ENCODE measurements at regions not wholly inside any gene's neighbourhood (a gene's known extent, or its start where the extent isn't known, plus 50 kb on each side); places are given as distances from the start of the nearest gene placed in this dataset.

DNA sequence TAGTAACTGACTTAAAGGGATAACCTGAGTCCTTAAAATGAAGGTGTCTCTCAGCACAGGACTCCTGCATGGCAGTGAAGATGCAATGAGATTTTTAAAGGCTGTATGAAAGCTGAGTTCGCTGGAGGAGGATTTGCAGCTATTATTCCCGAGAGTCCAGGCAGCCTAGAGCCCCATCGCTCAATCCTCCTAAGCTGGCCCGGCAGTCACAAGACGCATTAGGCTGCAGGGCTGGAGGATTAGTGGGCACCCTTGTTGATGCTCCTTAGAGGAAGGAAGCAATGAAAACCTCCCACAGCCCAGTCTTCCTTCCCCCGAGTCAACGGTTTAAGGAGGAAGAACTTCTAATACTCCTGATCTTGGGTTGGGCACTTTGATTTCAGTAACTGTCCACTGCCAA, 239.5 kb downstream of the EFNB2 start:
- no peak for DNase-seq

DNA sequence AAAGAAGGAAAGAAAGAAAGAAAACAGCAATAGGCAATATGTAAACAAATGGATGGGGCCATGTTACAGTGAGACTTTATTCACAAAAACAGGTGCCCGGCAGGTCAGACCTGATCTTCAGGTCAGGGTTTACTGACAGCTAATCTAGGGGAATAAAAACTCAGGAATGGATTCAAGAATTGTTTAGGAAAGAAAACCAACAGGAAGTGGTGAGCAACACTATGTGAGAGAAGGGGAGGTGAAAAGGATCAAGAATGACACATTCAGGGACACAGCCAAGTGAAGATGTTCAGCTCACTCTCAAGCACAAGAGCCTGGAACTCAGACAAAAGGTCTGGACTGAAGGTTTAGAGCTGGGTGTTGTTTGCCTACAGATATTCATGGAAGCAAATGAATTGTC, 244.5 kb downstream of the EFNB2 start:
- no peak for DNase-seq

DNA sequence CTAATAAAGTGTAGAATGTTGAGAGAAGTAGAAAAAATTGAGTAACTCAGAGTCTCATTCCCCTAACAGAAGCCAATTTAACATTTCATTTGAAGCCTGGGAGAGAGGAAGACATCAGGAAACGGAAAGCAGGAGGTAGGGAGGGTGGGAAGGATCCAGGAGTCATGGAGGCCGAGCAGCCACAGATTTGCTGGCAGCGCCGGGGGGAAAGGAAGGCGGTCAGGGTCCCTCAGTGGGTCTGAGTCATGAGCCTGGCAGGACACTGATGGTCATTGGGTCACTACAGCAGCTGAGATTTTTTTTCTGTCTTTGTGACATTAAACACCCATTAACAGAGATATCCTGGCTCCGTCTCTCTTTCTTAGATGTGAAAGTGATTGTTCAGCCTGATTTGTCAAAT, 248.1 kb downstream of the EFNB2 start:
- DNase-seq = no peak

DNA sequence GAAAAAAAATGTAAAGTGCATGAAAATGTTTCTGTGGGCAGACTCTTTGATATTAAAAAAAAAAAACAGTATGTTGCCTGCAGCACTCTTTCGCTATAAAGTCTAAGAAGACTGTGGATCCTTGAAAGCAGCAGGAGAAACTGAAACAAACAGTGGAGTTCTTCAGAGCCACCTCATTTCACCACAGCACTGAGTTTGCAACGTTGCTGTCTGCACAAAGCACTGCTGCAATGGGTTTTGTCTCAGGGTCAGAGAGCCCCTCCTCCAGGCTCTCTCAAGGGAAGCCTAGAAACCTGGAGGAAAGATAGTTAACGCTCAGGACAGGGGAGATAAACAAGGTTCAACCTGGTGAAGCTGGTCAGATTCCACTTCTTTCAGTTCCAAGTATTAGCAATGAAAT, 248.7 kb downstream of the EFNB2 start:
- no peak for DNase-seq

DNA sequence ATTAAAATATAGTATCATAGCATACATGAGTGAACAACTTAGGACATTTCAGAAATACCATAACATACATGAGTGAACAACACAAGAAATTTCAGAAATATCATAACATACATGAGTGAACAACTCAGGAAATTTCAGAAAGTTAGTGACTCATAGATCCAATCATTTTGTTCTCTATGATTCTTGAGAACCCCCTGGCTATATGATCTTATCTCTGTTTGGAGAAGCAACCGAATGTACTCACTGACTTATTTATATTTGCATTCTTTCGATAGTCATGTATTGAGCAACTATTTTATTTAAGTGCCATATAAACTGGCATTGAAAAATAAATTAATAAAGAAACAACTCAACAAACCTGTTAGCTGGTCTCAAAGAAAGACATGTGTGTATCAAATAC, 251.1 kb downstream of the EFNB2 start:
- no peak for DNase-seq

DNA sequence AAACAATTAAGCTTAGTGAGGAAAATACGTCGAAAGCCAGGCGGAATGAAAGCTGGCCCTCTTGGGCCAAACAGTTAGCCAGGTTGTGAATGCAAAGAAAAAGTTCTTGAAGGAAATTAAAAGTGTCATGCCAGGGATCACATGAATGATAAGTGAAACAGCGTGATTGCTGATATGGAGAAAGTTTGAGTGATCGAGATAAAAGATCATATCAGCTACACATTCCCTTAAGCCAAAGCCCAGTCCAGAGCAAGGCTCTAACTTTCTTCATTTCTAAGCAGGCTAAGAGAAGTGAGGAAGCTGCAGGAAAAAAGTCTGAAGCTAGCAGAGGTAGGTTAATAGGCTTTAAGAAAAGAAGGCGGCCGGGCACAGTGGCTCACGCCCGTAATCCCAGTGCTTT, 254.0 kb downstream of the EFNB2 start:
- no peak for DNase-seq

DNA sequence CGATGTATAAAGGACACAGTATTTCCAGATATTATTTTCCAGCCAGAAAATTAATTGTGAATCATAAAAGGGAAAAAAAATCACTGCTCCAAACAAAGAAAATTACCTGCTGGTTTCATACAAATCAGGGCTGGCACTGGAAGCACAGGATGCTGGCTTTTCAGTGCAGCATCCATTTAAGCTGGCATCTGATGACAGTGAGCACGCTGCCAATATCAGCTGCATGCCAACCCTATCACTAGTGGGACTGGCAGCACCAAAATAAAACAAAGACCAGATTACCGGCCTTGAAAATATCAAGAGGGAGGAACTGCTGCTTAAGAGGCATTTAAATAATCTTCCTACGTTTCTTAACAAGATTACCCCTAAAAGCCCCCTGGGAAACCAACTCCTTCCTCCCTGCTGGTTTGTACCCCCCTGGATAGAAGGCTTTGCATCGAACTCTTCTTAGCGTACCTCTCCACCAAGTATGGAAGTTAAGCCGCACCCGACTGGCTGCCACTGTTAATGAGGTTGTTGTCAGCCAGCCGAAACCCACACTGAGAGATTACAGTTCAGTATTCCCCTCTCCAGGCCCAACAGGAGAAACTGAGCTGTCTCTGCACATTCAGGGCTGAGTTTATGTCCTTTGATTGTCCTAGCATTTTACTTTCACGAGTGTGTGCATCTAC, 257.8 kb downstream of the EFNB2 start:
- DNase-seq = no peak

DNA sequence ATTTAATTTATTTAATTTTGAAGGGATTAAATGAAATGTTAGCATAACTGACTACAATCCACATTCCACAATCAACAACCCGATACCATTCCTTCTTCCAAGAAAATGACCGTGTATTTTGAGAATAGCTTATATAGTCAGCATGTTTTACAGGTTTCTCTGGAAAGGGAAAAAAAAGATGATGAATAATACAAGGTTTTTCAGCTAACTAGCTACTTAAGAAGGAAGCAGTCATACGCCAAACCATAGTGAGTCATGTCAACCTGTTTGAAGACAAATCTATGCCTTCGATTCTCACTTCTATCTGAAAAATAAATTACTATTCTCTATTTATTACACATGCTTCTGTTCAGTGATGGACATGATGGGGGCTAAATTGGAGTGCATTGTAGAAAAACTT, 258.6 kb downstream of the EFNB2 start:
- no peak for DNase-seq

DNA sequence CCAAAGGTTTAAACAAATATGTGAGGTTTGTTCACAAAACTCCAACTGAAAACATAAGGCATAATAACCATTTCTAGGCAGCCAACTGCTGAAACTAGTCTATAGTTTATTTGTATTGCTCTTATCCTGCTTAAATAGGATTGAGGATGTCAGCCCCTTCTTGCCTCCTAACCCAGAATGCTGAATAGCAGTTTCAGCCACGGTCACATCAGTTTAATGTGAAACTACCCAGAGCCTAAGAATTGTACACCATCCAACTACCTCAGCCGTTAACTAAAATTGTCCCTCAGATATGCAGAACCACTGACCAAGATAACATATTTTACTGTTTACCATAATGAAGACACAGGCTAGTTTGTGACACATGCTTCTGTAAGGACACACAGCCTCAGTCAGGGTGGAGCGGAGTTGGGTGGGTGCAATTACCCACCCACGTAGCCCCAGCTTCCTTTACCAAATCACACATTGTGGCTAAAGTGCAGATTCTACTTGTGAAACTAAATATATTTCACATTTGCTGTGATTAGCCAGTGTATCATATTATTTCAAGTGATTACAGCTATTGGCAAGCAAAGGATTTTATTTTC, 259.9 kb downstream of the EFNB2 start:
- no peak for DNase-seq

DNA sequence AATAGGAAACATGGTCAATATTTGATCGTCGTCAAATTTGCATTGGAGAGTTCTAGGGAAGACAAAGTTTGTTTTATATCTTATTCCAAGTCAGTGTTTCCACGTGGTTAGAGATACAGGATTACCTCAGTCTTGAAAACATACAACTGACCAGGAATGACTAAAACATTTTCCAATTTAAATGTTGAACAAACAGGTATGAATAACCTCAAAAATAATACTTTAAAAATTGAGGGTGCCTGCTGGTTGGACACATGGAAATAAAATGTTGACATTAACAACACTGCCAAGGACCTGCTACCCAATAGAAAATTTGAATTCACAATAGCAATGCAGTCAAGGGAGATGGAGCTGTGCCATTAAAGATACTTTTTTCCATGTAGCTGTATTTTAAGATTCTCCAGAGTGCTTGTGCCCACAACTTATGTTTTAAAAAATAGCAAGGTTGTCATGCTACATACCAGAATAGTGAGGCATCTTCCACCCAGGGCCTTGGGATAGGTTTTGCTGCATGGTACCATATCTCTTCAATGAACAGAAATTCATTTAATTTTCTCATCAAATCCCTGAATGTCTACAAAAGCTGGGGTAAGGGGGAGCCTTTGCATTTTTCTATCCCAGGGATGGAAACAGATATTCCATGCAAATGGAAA, 260.8 kb downstream of the EFNB2 start:
- no peak for DNase-seq

DNA sequence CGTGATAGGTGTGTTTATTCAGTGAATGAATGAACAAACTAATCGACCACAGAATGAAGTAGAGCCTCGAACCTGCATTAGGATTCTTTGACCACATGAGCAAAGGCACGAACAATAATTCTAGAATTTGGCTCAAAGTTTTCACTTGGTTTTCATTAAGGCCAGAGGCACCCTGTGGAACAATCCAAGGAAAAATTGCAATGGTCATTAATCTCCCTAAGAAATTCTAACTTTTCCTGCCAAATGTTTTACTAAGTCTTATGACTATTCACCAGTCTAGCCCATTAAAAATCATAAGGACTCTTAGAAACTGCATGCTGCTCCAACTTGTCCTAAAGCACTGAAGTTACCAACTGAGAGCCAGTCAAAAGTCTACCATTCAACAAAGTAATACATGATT, 271.7 kb downstream of the EFNB2 start:
- no peak for DNase-seq

DNA sequence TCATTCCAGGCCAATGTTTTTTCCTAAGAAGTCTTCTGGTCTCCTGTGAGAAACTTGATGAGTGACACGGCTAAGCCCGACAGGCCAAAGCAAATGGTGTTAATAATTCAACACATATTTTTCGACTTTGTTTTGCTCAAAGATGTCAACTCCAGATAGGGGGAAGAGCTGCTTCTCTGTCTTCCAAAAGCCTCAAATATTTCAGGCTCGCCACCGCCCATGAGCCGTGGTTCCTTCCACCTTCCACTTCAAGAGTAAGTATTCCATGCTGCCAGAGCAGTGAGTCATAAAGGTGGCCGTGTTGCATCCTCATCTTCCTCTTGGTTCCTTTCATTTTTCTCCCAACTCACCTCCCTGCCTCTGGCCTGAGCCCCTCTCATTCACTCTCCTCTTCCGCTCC, 272.6 kb downstream of the EFNB2 start:
- DNase-seq = no peak

DNA sequence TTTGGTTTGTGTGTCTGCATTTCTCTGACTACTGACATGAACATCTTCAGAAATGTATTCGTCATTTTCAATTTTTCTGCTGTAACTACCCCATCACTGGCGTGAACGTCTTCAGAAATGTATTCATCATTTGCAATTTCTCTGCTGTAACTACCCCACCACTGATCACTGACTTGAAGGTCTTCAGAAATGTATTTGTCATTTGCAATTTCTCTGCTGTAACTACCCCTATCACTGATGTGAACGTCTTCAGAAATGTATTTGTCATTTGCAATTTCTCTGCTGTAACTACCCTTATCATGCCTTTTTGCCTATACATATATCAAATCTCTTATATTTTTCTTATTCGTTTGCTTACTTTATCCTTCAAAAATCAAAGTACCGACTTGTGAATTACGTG, 274.0 kb downstream of the EFNB2 start:
- DNase-seq = no peak

DNA sequence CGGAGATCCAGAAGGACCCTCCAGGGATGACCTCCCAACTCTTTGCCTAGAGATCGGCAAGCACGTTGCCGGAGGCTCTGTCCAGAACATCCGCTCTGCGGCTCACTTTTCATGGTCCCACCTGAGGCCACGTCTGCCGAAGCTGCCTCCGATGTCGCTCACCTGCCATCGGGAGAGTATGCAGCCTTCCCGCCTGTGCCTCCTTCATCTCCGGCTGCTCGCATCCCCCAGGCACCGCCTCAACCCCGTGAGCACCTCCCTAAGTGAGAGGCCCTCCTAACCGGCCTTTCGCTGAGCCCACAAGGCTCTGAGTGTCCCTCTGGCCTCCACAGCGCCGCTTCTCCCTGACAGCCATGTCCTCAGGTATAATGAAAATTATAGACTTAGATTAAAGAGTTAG, 275.1 kb downstream of the EFNB2 start:
- no peak for DNase-seq

DNA sequence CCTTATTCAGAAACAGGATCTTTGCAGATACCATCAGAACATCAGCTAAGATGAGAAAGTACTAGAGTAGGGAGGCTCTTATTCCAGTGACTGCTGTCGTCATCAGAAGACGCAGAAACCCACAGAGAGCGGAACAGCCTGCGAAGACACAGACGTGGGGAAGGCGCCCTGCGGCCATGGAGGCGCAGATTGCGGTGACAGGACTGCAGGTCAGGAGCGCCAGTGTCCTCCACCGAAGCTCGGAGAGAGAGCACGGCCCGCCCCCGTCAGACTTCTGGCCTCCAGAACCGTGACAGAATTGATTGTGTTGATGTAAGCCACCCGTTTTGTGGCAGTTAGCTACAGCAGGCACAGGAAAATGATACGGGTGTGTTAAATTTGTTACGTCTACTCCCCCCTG, 275.5 kb downstream of the EFNB2 start:
- DNase-seq = no peak

DNA sequence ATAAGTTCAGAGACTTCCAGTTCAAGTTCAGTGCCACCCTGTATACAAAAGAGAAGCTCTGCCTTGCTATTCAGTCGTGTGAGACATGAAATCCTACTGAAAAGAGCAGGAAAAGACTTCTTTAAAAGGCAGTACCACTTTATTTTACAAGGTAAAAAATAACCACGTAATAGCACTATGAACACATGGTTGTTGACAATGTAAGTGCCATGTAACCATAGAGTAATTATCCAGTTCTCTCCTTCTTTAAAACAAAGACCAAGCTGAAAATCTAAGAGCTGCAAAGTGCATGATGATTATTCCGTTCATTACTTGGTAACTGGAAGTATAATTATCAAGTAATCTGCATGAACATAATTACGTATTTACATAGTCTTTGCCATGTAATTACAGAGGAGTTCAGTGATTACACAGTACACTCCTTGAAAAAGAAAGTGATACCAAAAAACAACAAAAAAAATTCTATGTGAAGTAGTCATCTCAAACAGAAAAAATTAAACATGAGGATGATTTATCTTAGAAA, 288.7 kb downstream of the EFNB2 start:
- no peak for DNase-seq

DNA sequence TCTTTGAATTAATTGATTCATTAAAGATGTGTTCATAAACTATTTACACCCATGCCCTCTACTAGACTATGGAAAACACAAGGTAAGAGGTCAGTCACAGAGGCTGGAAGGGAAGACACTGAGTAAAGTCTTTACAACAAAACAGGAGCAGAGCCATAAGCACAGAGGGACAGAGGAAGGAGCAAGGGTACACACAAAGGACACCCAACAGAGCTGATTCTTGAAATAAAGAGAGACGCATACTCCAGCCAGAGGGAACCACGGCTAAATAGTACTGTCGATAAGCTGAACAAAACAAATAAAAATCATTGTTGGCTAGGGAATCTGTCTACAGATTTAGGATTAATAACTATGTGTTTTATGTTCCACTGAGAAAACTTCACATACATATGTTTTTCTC, 289.2 kb downstream of the EFNB2 start:
- DNase-seq = no peak

DNA sequence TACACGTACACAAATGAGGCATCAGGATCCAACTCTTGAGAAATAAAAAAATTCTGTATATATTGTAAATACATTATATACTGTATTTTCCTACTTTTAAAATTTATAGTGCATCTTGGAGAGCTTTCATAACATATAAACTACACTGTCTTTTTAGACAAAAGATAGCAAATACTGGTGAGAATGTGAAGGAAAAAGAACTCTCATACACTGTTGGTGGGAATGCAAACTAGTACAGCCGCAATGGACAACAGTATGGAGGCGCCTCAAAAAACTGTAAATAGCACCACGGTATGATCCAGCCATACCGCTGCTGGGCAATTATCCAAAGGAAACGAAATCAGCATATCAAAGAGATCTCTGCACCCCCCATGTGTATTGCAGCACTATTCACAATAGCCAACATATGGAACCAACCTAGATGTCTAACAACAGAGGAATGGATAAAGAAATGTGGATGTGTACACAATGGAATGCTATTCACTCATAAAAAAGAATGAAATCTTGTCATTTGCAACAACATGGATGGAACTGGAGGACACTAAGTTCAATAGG, 292.4 kb downstream of the EFNB2 start:
- DNase-seq = no peak

DNA sequence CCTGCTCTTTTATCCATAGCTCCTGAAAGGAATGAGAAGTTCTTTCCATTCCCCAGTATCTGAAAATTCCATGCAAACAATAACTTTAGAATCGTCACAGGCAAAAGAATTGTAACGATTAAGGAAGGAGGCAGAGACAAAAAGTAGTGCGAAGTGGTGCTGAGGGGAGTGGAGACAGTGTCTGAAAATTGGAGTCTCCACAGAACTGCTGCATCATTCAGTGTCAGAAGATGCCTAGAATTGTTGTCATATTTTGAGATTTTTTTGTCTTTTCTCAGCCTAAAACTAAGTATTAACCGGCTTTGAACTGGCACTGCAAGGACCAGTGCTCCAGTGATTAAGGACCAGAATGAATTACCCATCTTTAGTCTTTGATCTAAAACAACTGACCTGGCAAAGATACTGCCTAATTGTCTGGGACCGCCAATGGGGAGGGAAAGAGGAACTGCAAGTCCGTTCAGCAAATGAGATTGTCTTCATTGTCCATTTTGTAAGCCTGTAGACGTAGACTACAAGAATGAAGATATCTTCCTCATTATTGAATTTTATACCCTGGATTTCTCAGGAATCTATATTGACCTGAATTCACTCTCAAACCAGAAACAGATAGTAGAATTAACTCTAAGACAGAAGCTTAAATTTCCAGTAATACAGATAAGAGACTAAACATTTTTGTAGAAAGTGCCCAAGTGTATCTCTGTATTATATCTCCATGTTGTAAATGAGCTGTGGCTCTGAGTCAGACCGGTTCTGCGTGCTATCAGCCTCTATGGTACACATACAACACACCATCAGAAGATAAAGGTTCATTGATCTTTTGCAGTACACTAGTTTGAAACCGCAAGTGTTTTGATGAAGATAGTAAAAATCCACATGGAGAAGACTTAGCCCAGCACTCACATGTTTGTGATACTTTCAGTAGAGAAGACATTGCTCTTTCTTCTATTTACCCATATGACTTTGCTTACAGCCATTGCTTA, 293.2 kb downstream of the EFNB2 start:
- no peak for DNase-seq

DNA sequence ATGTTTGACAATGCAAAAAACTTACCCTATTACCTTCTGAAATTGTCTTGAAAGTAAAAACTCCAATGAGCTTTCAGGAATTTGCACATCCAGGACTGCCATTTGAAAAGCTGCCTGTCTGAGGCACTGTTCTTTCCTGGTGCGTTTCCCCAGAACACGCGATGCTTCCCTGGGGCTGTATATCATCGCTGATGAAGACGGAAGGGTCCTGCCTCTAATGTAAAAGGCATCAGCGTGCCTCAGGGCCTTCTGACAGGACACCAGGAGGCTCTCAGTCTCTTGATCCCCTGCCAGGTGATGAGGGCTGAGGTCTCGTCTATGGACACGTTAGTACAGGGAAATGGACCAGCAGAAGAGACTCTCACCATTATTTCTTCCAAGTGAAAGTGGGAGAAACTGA, 296.8 kb downstream of the EFNB2 start:
- DNase-seq = no peak

DNA sequence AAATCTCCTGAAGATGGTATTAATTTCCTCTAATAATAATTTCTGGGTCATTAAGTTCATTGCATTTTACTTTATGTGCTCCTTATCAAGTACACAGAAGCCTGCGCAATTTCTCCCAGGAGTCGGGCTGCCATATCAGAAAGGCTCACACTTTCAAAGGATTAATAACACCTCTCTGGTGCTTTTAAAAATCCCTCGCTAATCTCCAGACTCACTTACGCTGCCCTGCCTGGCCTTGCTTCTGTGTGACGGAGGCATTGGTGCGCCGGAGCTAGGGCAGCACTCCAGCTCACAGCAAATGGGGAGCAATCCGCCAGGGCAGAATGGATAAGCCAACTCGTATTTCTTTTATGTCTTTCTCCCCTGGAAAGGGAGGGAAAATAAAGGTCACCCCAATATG, 300.8 kb downstream of the EFNB2 start:
- DNase-seq = no peak

DNA sequence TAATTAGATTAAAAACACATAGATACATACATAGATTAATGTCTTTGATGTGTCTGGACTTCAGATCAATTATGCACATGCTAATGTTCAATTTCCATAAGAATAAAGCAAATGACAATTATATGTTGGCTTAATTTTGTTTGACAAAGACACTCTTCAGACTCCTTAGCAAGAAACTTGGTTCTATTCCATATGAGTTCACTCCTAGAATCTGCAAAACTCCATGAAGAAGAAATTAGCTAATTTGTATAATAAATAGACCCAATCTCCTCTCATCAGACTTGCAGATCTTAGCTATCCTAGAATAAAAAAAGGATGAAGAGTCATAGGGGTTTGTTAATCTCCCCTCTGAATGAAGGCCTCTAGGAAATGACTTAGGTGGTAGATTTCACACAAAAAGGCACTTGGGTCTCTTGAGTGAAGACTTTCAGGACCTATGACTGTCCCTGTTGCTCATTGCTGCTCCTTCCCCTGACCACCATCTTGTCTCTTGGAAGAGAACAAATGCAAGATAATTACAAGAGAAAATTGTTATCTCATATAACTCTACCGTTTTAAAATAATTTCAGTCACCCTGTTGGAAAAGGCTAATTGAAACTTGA, 302.2 kb downstream of the EFNB2 start:
- DNase-seq = no peak

DNA sequence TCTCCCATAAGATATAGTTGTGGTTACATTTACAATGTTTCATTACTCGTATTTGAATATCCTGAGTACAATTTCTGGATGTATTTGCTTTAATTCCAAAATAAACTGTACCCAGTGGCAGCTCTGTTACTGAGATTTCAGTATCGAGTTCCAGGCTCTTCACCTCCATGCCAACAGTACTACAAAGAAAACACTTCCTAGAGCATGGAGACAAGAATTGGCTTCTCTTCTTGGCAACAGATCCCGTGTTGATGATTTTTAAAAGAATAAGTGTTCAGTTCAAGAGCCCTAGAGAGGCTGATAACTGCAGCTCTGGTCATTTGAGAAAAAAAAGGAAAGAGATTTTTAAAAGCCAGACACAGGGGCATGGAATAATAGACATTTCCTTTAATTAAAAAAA, 302.8 kb downstream of the EFNB2 start:
- DNase-seq = peak; percentile 47

All from NCI-H2029 (cell line).